ENCODE measurements at regions not wholly inside any gene's neighbourhood (a gene's known extent, or its start where the extent isn't known, plus 50 kb on each side); places are given as distances from the start of the nearest gene placed in this dataset.

- Histone ChIP-seq H3K79me1 (ENCODE audit: low read depth, low read length) (no peaks in the 10 kb centered on the region), H4K8ac (ENCODE audit: low read depth, low read length) (no peak overlapping the region), H3K9me3 (replicated peaks in 1 of 2; ENCODE audit: control insufficient read depth in 2 of 2, insufficient read depth in 1 of 2, low read depth in 1 of 2, low read length in 2 of 2) (no peaks in the 10 kb centered on the region), H2AFZ (ENCODE audit: low read length) (no peak overlapping the region), H3K36me3 (replicated peaks in 1 of 2; ENCODE audit: control insufficient read depth in 2 of 2, insufficient read depth in 2 of 2, low read length in 2 of 2) (no peaks in the 10 kb centered on the region), H2BK12ac (ENCODE audit: low read length) (no peak overlapping the region), H2AK5ac (ENCODE audit: low read depth, low read length) (no peak overlapping the region), H2BK15ac (ENCODE audit: low read length) (no peak overlapping the region), H3K18ac (ENCODE audit: low read length) (no peak overlapping the region), H3K9ac (ENCODE audit: low read depth, low read length, poor library complexity) (no peak overlapping the region), H3K27ac (replicated peaks; ENCODE audit: low read length) (no peak overlapping the region), H4K91ac (ENCODE audit: low read depth, low read length, poor library complexity) (no peak overlapping the region), H3K4ac (ENCODE audit: low read length) (no peak overlapping the region), H3K27me3 (ENCODE audit: control insufficient read depth in 3 of 3, insufficient read depth in 3 of 3, low read depth in 1 of 3, low read length in 3 of 3) (peaks cover 0 to 5% (median 0%) of the 10 kb centered on the region in 3 experiments), H3K14ac (ENCODE audit: low read length) (no peak overlapping the region), H2BK5ac (ENCODE audit: low read length) (no peak overlapping the region), H3K4me2 (ENCODE audit: insufficient read depth, low read length, poor library complexity, severe bottlenecking) (no peak overlapping the region), H3K23ac (ENCODE audit: low read depth, low read length, poor library complexity) (no peak overlapping the region), H2BK120ac (ENCODE audit: low read depth, low read length) (no peak overlapping the region), H3K4me1 (ENCODE audit: control insufficient read depth in 2 of 2, insufficient read depth in 1 of 2, low read depth in 1 of 2, low read length in 2 of 2) (no peaks in the 10 kb centered on the region), H3K4me3 (ENCODE audit: low read length in 2 of 2) (no peak overlapping the region)
- no peak for DNase-seq (ENCODE audit: low spot score)
These were observed 60.5 kb upstream of the PRKCQ start for GRCh38 chr10:6640433-6641040.

GRCh38 chr10:6637053-6637452, 57.0 kb upstream of the PRKCQ start:
- Histone ChIP-seq H3K14ac (ENCODE audit: low read length) (no peak overlapping the region), H3K79me1 (ENCODE audit: low read depth, low read length) (no peaks in the 10 kb centered on the region), H4K8ac (ENCODE audit: low read depth, low read length) (no peak overlapping the region), H2BK120ac (ENCODE audit: low read depth, low read length) (no peak overlapping the region), H3K36me3 (replicated peaks in 1 of 2; ENCODE audit: control insufficient read depth in 2 of 2, insufficient read depth in 2 of 2, low read length in 2 of 2) (no peaks in the 10 kb centered on the region), H3K9me3 (replicated peaks in 1 of 2; ENCODE audit: control insufficient read depth in 2 of 2, insufficient read depth in 1 of 2, low read depth in 1 of 2, low read length in 2 of 2) (no peaks in the 10 kb centered on the region), H4K91ac (ENCODE audit: low read depth, low read length, poor library complexity) (no peak overlapping the region), H3K18ac (ENCODE audit: low read length) (no peak overlapping the region), H2AK5ac (ENCODE audit: low read depth, low read length) (no peak overlapping the region), H3K23ac (ENCODE audit: low read depth, low read length, poor library complexity) (no peak overlapping the region), H3K9ac (ENCODE audit: low read depth, low read length, poor library complexity) (no peak overlapping the region), H3K4me3 (ENCODE audit: low read length in 2 of 2) (no peak overlapping the region), H2BK5ac (ENCODE audit: low read length) (no peak overlapping the region), H3K4me2 (ENCODE audit: insufficient read depth, low read length, poor library complexity, severe bottlenecking) (no peak overlapping the region), H3K27me3 (ENCODE audit: control insufficient read depth in 3 of 3, insufficient read depth in 3 of 3, low read depth in 1 of 3, low read length in 3 of 3) (peaks cover 0 to 5% (median 0%) of the 10 kb centered on the region in 3 experiments), H3K27ac (replicated peaks; ENCODE audit: low read length) (no peak overlapping the region), H3K4me1 (ENCODE audit: control insufficient read depth in 2 of 2, insufficient read depth in 1 of 2, low read depth in 1 of 2, low read length in 2 of 2) (no peaks in the 10 kb centered on the region), H2AFZ (ENCODE audit: low read length) (no peak overlapping the region), H3K4ac (ENCODE audit: low read length) (no peak overlapping the region), H2BK12ac (ENCODE audit: low read length) (no peak overlapping the region), H2BK15ac (ENCODE audit: low read length) (no peak overlapping the region)
- no CpG with 5 or more reads among the region's 4 CpGs for WGBS, 2 donors (ENCODE audit: extremely low coverage in 2 of 2, insufficient read length in 2 of 2, insufficient replicate concordance in 1 of 2)
- no peak for DNase-seq (ENCODE audit: low spot score)

- H3K27ac ChIP-seq (replicated peaks; ENCODE audit: low read length) = no peak overlapping the region
- H4K8ac ChIP-seq (ENCODE audit: low read depth, low read length) = no peak overlapping the region
- H2BK12ac ChIP-seq (ENCODE audit: low read length) = no peak overlapping the region
- H2BK120ac ChIP-seq (ENCODE audit: low read depth, low read length) = no peak overlapping the region
- no peak overlapping the region for H2AFZ ChIP-seq (ENCODE audit: low read length)
- no peaks in the 10 kb centered on the region for H3K79me1 ChIP-seq (ENCODE audit: low read depth, low read length)
- no CpG with 5 or more reads among the region's 2 CpGs for WGBS, 2 donors (ENCODE audit: extremely low coverage in 2 of 2, insufficient read length in 2 of 2, insufficient replicate concordance in 1 of 2)
- peaks cover 0 to 5% (median 0%) of the 10 kb centered on the region in 3 experiments for H3K27me3 ChIP-seq (ENCODE audit: control insufficient read depth in 3 of 3, insufficient read depth in 3 of 3, low read depth in 1 of 3, low read length in 3 of 3)
- H3K23ac ChIP-seq (ENCODE audit: low read depth, low read length, poor library complexity) = no peak overlapping the region
- no peaks in the 10 kb centered on the region for H3K36me3 ChIP-seq (replicated peaks in 1 of 2; ENCODE audit: control insufficient read depth in 2 of 2, insufficient read depth in 2 of 2, low read length in 2 of 2)
- no peaks in the 10 kb centered on the region for H3K4me1 ChIP-seq (ENCODE audit: control insufficient read depth in 2 of 2, insufficient read depth in 1 of 2, low read depth in 1 of 2, low read length in 2 of 2)
- H4K91ac ChIP-seq (ENCODE audit: low read depth, low read length, poor library complexity) = no peak overlapping the region
- H2BK5ac ChIP-seq (ENCODE audit: low read length) = no peak overlapping the region
- H2BK15ac ChIP-seq (ENCODE audit: low read length) = no peak overlapping the region
- no peaks in the 10 kb centered on the region for H3K9me3 ChIP-seq (replicated peaks in 1 of 2; ENCODE audit: control insufficient read depth in 2 of 2, insufficient read depth in 1 of 2, low read depth in 1 of 2, low read length in 2 of 2)
- no peak overlapping the region for H3K4me2 ChIP-seq (ENCODE audit: insufficient read depth, low read length, poor library complexity, severe bottlenecking)
- no peak overlapping the region for H3K9ac ChIP-seq (ENCODE audit: low read depth, low read length, poor library complexity)
- no peak overlapping the region for H3K14ac ChIP-seq (ENCODE audit: low read length)
- no peak for DNase-seq (ENCODE audit: low spot score)
- H3K4me3 ChIP-seq (ENCODE audit: low read length in 2 of 2) = no peak overlapping the region
- no peak overlapping the region for H3K4ac ChIP-seq (ENCODE audit: low read length)
- no peak overlapping the region for H2AK5ac ChIP-seq (ENCODE audit: low read depth, low read length)
- H3K18ac ChIP-seq (ENCODE audit: low read length) = no peak overlapping the region
These were observed 55.7 kb upstream of the PRKCQ start for GRCh38 chr10:6635784-6636183.

Data from neuronal stem cell (in vitro differentiated cells).